ENCODE measurements at regions not wholly inside any gene's neighbourhood (a gene's known extent, or its start where the extent isn't known, plus 50 kb on each side); places are given as distances from the start of the nearest gene placed in this dataset.

GRCh38 chr6:170018936-170019817, 267.8 kb downstream of the ERMARD start:
- Histone ChIP-seq H4K12ac (ENCODE audit: low read depth, low read length) (no peak overlapping the region), H3K79me1 (ENCODE audit: low read length) (no peaks in the 10 kb centered on the region), H3K4me2 (ENCODE audit: low read length) (no peak overlapping the region), H2BK5ac (ENCODE audit: low read depth, low read length, poor library complexity) (no peak overlapping the region), H4K91ac (ENCODE audit: low read depth, low read length) (no peak overlapping the region), H3K14ac (ENCODE audit: low read length) (no peak overlapping the region), H3K4ac (ENCODE audit: low read depth, low read length) (no peak overlapping the region), H3K4me3 (ENCODE audit: low read depth, low read length) (no peak overlapping the region), H3K18ac (ENCODE audit: low read length) (no peak overlapping the region), H2BK12ac (ENCODE audit: low read length) (no peak overlapping the region), H2BK120ac (ENCODE audit: insufficient read depth, low read length, poor library complexity) (no peak overlapping the region), H2AK5ac (ENCODE audit: low read length) (no peak overlapping the region), H2AFZ (ENCODE audit: insufficient read depth, low read length, poor library complexity) (no peak overlapping the region), H3K27ac (ENCODE audit: low read depth, low read length) (no peak overlapping the region), H3K79me2 (ENCODE audit: control insufficient read depth, insufficient read depth, low read length, poor library complexity) (no peaks in the 10 kb centered on the region), H3K4me1 (ENCODE audit: control insufficient read depth in 1 of 2, insufficient read depth in 2 of 2, low read length in 2 of 2) (peaks cover 0 to 3% of the 10 kb centered on the region in 2 experiments), H4K8ac (ENCODE audit: low read depth, low read length) (no peak overlapping the region), H3K23ac (ENCODE audit: low read length) (no peak overlapping the region), H3K9ac (ENCODE audit: low read length) (no peak overlapping the region), H3K27me3 (ENCODE audit: insufficient read depth, low read length) (no peaks in the 10 kb centered on the region), H3K9me3 (ENCODE audit: insufficient read depth, low read depth, low read length) (peaks cover 5% of the 10 kb centered on the region), H3K36me3 (ENCODE audit: control insufficient read depth in 1 of 2, insufficient read depth in 2 of 2, low read length in 2 of 2) (no peaks in the 10 kb centered on the region)
- WGBS (ENCODE audit: extremely low coverage, insufficient coverage, insufficient read length): no CpG with 5 or more reads among the region's 19 CpGs
- DNase-seq: no peak

- Histone ChIP-seq H3K79me1 (ENCODE audit: low read length) (no peaks in the 10 kb centered on the region), H3K9ac (ENCODE audit: low read length) (no peak overlapping the region), H3K4me2 (ENCODE audit: low read length) (no peak overlapping the region), H3K79me2 (ENCODE audit: control insufficient read depth, insufficient read depth, low read length, poor library complexity) (no peaks in the 10 kb centered on the region), H3K18ac (ENCODE audit: low read length) (no peak overlapping the region), H4K91ac (ENCODE audit: low read depth, low read length) (no peak overlapping the region), H3K14ac (ENCODE audit: low read length) (no peak overlapping the region), H3K23ac (ENCODE audit: low read length) (no peak overlapping the region), H2BK5ac (ENCODE audit: low read depth, low read length, poor library complexity) (no peak overlapping the region), H3K27ac (ENCODE audit: low read depth, low read length) (no peak overlapping the region), H2BK120ac (ENCODE audit: insufficient read depth, low read length, poor library complexity) (no peak overlapping the region), H4K12ac (ENCODE audit: low read depth, low read length) (no peak overlapping the region), H3K36me3 (ENCODE audit: control insufficient read depth in 1 of 2, insufficient read depth in 2 of 2, low read length in 2 of 2) (no peaks in the 10 kb centered on the region), H2AFZ (ENCODE audit: insufficient read depth, low read length, poor library complexity) (no peak overlapping the region), H3K4me3 (ENCODE audit: low read depth, low read length) (no peak overlapping the region), H4K8ac (ENCODE audit: low read depth, low read length) (no peak overlapping the region), H2AK5ac (ENCODE audit: low read length) (no peak overlapping the region), H3K9me3 (ENCODE audit: insufficient read depth, low read depth, low read length) (peaks cover 5% of the 10 kb centered on the region), H3K4ac (ENCODE audit: low read depth, low read length) (no peak overlapping the region), H2BK12ac (ENCODE audit: low read length) (no peak overlapping the region), H3K4me1 (ENCODE audit: control insufficient read depth in 1 of 2, insufficient read depth in 2 of 2, low read length in 2 of 2) (peaks cover 0 to 3% of the 10 kb centered on the region in 2 experiments), H3K27me3 (ENCODE audit: insufficient read depth, low read length) (no peaks in the 10 kb centered on the region)
- no peak for DNase-seq
- no CpG with 5 or more reads among the region's 12 CpGs for WGBS (ENCODE audit: extremely low coverage, insufficient coverage, insufficient read length)
These were observed 267.1 kb downstream of the ERMARD start for GRCh38 chr6:170018422-170018935.

- no peak for DNase-seq
- H3K36me3 ChIP-seq (ENCODE audit: control insufficient read depth in 1 of 2, insufficient read depth in 2 of 2, low read length in 2 of 2): no peaks in the 10 kb centered on the region
- no peak overlapping the region for H2BK5ac ChIP-seq (ENCODE audit: low read depth, low read length, poor library complexity)
- H2BK120ac ChIP-seq (ENCODE audit: insufficient read depth, low read length, poor library complexity): no peak overlapping the region
- H3K9ac ChIP-seq (ENCODE audit: low read length): no peak overlapping the region
- no CpG with 5 or more reads among the region's 11 CpGs for WGBS (ENCODE audit: extremely low coverage, insufficient coverage, insufficient read length)
- no peak overlapping the region for H2BK12ac ChIP-seq (ENCODE audit: low read length)
- no peaks in the 10 kb centered on the region for H3K79me1 ChIP-seq (ENCODE audit: low read length)
- H4K91ac ChIP-seq (ENCODE audit: low read depth, low read length): no peak overlapping the region
- H3K27ac ChIP-seq (ENCODE audit: low read depth, low read length): no peak overlapping the region
- no peak overlapping the region for H3K4me3 ChIP-seq (ENCODE audit: low read depth, low read length)
- no peak overlapping the region for H3K18ac ChIP-seq (ENCODE audit: low read length)
- no peak overlapping the region for H2AK5ac ChIP-seq (ENCODE audit: low read length)
- peaks cover 0 to 3% of the 10 kb centered on the region in 2 experiments for H3K4me1 ChIP-seq (ENCODE audit: control insufficient read depth in 1 of 2, insufficient read depth in 2 of 2, low read length in 2 of 2)
- peaks cover 4% of the 10 kb centered on the region for H3K9me3 ChIP-seq (ENCODE audit: insufficient read depth, low read depth, low read length)
- no peak overlapping the region for H3K4ac ChIP-seq (ENCODE audit: low read depth, low read length)
- no peaks in the 10 kb centered on the region for H3K79me2 ChIP-seq (ENCODE audit: control insufficient read depth, insufficient read depth, low read length, poor library complexity)
- H2AFZ ChIP-seq (ENCODE audit: insufficient read depth, low read length, poor library complexity): no peak overlapping the region
- H3K27me3 ChIP-seq (ENCODE audit: insufficient read depth, low read length): no peaks in the 10 kb centered on the region
- H3K23ac ChIP-seq (ENCODE audit: low read length): no peak overlapping the region
- H3K4me2 ChIP-seq (ENCODE audit: low read length): no peak overlapping the region
- no peak overlapping the region for H4K8ac ChIP-seq (ENCODE audit: low read depth, low read length)
- no peak overlapping the region for H3K14ac ChIP-seq (ENCODE audit: low read length)
- H4K12ac ChIP-seq (ENCODE audit: low read depth, low read length): no peak overlapping the region
These were observed 266.3 kb downstream of the ERMARD start for GRCh38 chr6:170017603-170018320.

GRCh38 chr6:170013815-170014214, 262.4 kb downstream of the ERMARD start:
- H3K18ac ChIP-seq (ENCODE audit: low read length): no peak overlapping the region
- no peak overlapping the region for H2BK120ac ChIP-seq (ENCODE audit: insufficient read depth, low read length, poor library complexity)
- H3K4me3 ChIP-seq (ENCODE audit: low read depth, low read length): no peak overlapping the region
- H3K79me1 ChIP-seq (ENCODE audit: low read length): no peaks in the 10 kb centered on the region
- H3K23ac ChIP-seq (ENCODE audit: low read length): no peak overlapping the region
- no peak overlapping the region for H2BK12ac ChIP-seq (ENCODE audit: low read length)
- H3K27ac ChIP-seq (ENCODE audit: low read depth, low read length): no peak overlapping the region
- no peaks in the 10 kb centered on the region for H3K4me1 ChIP-seq (ENCODE audit: control insufficient read depth in 1 of 2, insufficient read depth in 2 of 2, low read length in 2 of 2)
- H4K12ac ChIP-seq (ENCODE audit: low read depth, low read length): no peak overlapping the region
- no CpG with 5 or more reads among the region's 2 CpGs for WGBS (ENCODE audit: extremely low coverage, insufficient coverage, insufficient read length)
- no peak overlapping the region for H3K4ac ChIP-seq (ENCODE audit: low read depth, low read length)
- no peak overlapping the region for H4K91ac ChIP-seq (ENCODE audit: low read depth, low read length)
- H2AFZ ChIP-seq (ENCODE audit: insufficient read depth, low read length, poor library complexity): no peak overlapping the region
- H2BK5ac ChIP-seq (ENCODE audit: low read depth, low read length, poor library complexity): no peak overlapping the region
- no peaks in the 10 kb centered on the region for H3K79me2 ChIP-seq (ENCODE audit: control insufficient read depth, insufficient read depth, low read length, poor library complexity)
- H3K9ac ChIP-seq (ENCODE audit: low read length): no peak overlapping the region
- H3K14ac ChIP-seq (ENCODE audit: low read length): no peak overlapping the region
- no peaks in the 10 kb centered on the region for H3K36me3 ChIP-seq (ENCODE audit: control insufficient read depth in 1 of 2, insufficient read depth in 2 of 2, low read length in 2 of 2)
- DNase-seq: no peak
- no peaks in the 10 kb centered on the region for H3K9me3 ChIP-seq (ENCODE audit: insufficient read depth, low read depth, low read length)
- no peak overlapping the region for H4K8ac ChIP-seq (ENCODE audit: low read depth, low read length)
- H3K4me2 ChIP-seq (ENCODE audit: low read length): no peak overlapping the region
- H3K27me3 ChIP-seq (ENCODE audit: insufficient read depth, low read length): no peaks in the 10 kb centered on the region
- no peak overlapping the region for H2AK5ac ChIP-seq (ENCODE audit: low read length)

Data from trophoblast cell (in vitro differentiated cells and primary cell).